GM23338 (cell line): ENCODE measurements at regions not wholly inside any gene's neighbourhood (a gene's known extent, or its start where the extent isn't known, plus 50 kb on each side); places are given as distances from the start of the nearest gene placed in this dataset.

Source experiments
- ATAC-seq: fragments of 200-7000 bp; cut with Tn5 transposase; 3 replicates; pipeline ENCODE4 v1.9.1; 2020
- DNase-seq: peaks from one replicate; pipeline ENCODE4 v3.0.0-alpha.2; 2015; ENCODE audit warnings: low spot score
- H2AFZ ChIP-seq: fragments of 200-600 bp; sonication (generic); 2 replicates; pipeline ENCODE4 v1.8.0; 2016; ENCODE audit warnings: antibody characterized with exemption, mild to moderate bottlenecking, moderate library complexity
- H3F3A ChIP-seq: fragments of 200-600 bp; sonication (generic); replicated peaks from 2 replicates; pipeline ENCODE4 v1.8.0; 2017; ENCODE audit warnings: antibody characterized with exemption, mixed run types, low read depth
- H3K27ac ChIP-seq: fragments of 200-600 bp; sonication (generic); 2 replicates; pipeline ENCODE4 v1.6.1; 2016; ENCODE audit warnings: low read depth
- H3K27me3 ChIP-seq: fragments of 200-600 bp; sonication (generic); 2 replicates; pipeline ENCODE4 v1.8.0; 2016; ENCODE audit warnings: mild to moderate bottlenecking, mixed run types, moderate library complexity; ENCODE audit not compliant: insufficient read depth
- H3K36me3 ChIP-seq: fragments of 200-600 bp; sonication (generic); 2 replicates; pipeline ENCODE4 v1.8.0; 2016; ENCODE audit warnings: mild to moderate bottlenecking; ENCODE audit not compliant: insufficient read depth
- H3K4me1 ChIP-seq: fragments of 200-600 bp; sonication (generic); 2 replicates; pipeline ENCODE4 v1.8.0; 2016; ENCODE audit warnings: mild to moderate bottlenecking, moderate library complexity; ENCODE audit not compliant: insufficient read depth
- H3K4me2 ChIP-seq: fragments of 200-600 bp; sonication (generic); 2 replicates; pipeline ENCODE4 v1.7.1; 2017; ENCODE audit warnings: mixed run types
- H3K4me3 ChIP-seq: fragments of 200-600 bp; sonication (generic); 2 replicates; pipeline ENCODE4 v1.6.1; 2016; ENCODE audit warnings: mixed run types
- H3K79me2 ChIP-seq: fragments of 200-600 bp; sonication (generic); replicated peaks from 2 replicates; pipeline ENCODE4 v1.8.0; 2017; ENCODE audit warnings: mild to moderate bottlenecking; ENCODE audit not compliant: insufficient read depth
- H3K9me2 ChIP-seq: fragments of 200-600 bp; sonication (generic); 2 replicates; pipeline ENCODE4 v1.8.0; 2017; ENCODE audit not compliant: insufficient read depth
- H4K20me1 ChIP-seq: fragments of 200-600 bp; sonication (generic); replicated peaks from 2 replicates; pipeline ENCODE4 v1.8.0; 2017; ENCODE audit warnings: mild to moderate bottlenecking; ENCODE audit not compliant: insufficient read depth
- H3K27ac Mint-ChIP-seq: 2 replicates; pipeline ENCODE4 v1.8.0; 2020; ENCODE audit warnings: inconsistent platforms, mild to moderate bottlenecking, moderate library complexity, mixed read lengths
- H3K27me3 Mint-ChIP-seq: 3 replicates; pipeline ENCODE4 v1.8.0; 2022; ENCODE audit warnings: low read depth, mild to moderate bottlenecking, moderate library complexity, mixed read lengths, inconsistent platforms; ENCODE audit not compliant: insufficient read depth, poor library complexity
- H3K36me3 Mint-ChIP-seq: 3 replicates; pipeline ENCODE4 v1.8.0; 2021; ENCODE audit warnings: low read depth, mild to moderate bottlenecking, inconsistent platforms, moderate library complexity, mixed read lengths
- H3K4me1 Mint-ChIP-seq: 3 replicates; pipeline ENCODE4 v1.8.0; 2020; ENCODE audit warnings: mild to moderate bottlenecking, inconsistent platforms, mixed read lengths
- H3K4me3 Mint-ChIP-seq: 3 replicates; pipeline ENCODE4 v1.8.0; 2021; ENCODE audit warnings: moderate library complexity, mild to moderate bottlenecking, inconsistent platforms, mixed read lengths
- H3K9me3 Mint-ChIP-seq: 3 replicates; pipeline ENCODE4 v1.8.0; 2020; ENCODE audit warnings: moderate library complexity, mild to moderate bottlenecking, inconsistent platforms, mixed read lengths
- CREB1 ChIP-seq: fragments of 250-450 bp; sonication (Bioruptor Pico); IDR thresholded peaks from 2 replicates; pipeline ENCODE4 v1.5.0; 2020; ENCODE audit warnings: low read depth, mild to moderate bottlenecking, moderate library complexity
- CTCF ChIP-seq, 2 experiments: fragments of 200-600 bp in 1 of 2; sonication (generic) in 1 of 2; conservative IDR thresholded peaks; 2 replicates each; pipeline versions ENCODE4 v1.5.1 to v1.6.1; 2016 to 2017; ENCODE audit warnings: antibody characterized with exemption in 2 of 2, low read depth in 2 of 2, mild to moderate bottlenecking in 2 of 2, moderate library complexity in 1 of 2
- EZH2 ChIP-seq: fragments of 200-600 bp; sonication (generic); IDR thresholded peaks from one replicate; pipeline ENCODE4 v1.8.0; 2017; ENCODE audit warnings: antibody characterized with exemption, mild to moderate bottlenecking, low read depth; ENCODE audit not compliant: unreplicated experiment
- EZH2phosphoT487 ChIP-seq: fragments of 200-600 bp; sonication (generic); IDR thresholded peaks from one replicate; pipeline ENCODE4 v1.8.1; 2018; ENCODE audit warnings: antibody characterized with exemption; ENCODE audit not compliant: unreplicated experiment
- JUNB ChIP-seq: IDR thresholded peaks from one replicate; pipeline ENCODE4 v1.6.1; 2016; ENCODE audit warnings: antibody characterized with exemption; ENCODE audit not compliant: unreplicated experiment
- NANOG ChIP-seq: IDR thresholded peaks from 2 replicates; pipeline ENCODE4 v1.6.1; 2016; ENCODE audit warnings: antibody characterized with exemption, borderline replicate concordance
- POLR2AphosphoS5 ChIP-seq: IDR thresholded peaks from 2 replicates; pipeline ENCODE4 v1.6.1; 2016; ENCODE audit warnings: antibody characterized with exemption, low read depth
- STAT1 ChIP-seq: IDR thresholded peaks from one replicate; pipeline ENCODE4 v1.6.1; 2016; ENCODE audit warnings: antibody characterized with exemption; ENCODE audit not compliant: unreplicated experiment
- ZNF114 ChIP-seq: fragments of 250-450 bp; sonication (Bioruptor Pico); IDR thresholded peaks from 2 replicates; pipeline ENCODE4 v1.5.0; 2020; ENCODE audit warnings: mild to moderate bottlenecking, moderate library complexity
- ZNF331 ChIP-seq: fragments of 250-450 bp; sonication (Bioruptor Pico); IDR thresholded peaks from 2 replicates; pipeline ENCODE4 v1.5.0; 2020; ENCODE audit warnings: low read depth, mild to moderate bottlenecking, moderate library complexity
- TF ChIP-seq, protein P1 (sequence below): fragments of 250-450 bp; sonication (Bioruptor Pico); IDR thresholded peaks from 2 replicates; pipeline ENCODE4 v1.5.0; 2020; ENCODE audit warnings: mild to moderate bottlenecking, moderate library complexity
- TF ChIP-seq, protein P2 (sequence below): IDR thresholded peaks from one replicate; pipeline ENCODE4 v1.6.1; 2018; ENCODE audit warnings: antibody characterized with exemption; ENCODE audit not compliant: unreplicated experiment
- TF ChIP-seq, protein P3 (sequence below): IDR thresholded peaks from 2 replicates; pipeline ENCODE4 v1.6.1; 2016; ENCODE audit warnings: antibody characterized with exemption

- H3K4me1 ChIP-seq = no peaks in the 10 kb centered on the region
- Mint-ChIP-seq H3K27me3 (no peaks in the 10 kb centered on the region), H3K4me1 (no peaks in the 10 kb centered on the region)
Observed at GRCh38 chr1:14217384-14217783, 381.1 kb upstream of the KAZN start.

More at GRCh38 chr1:14217384-14217783, 381.1 kb upstream of the KAZN start:
- no peak overlapping the region for H3K4me2 ChIP-seq
- no peaks in the 10 kb centered on the region for H3K79me2 ChIP-seq
- Mint-ChIP-seq H3K36me3 (peaks cover 11% of the 10 kb centered on the region), H3K27ac (no peak overlapping the region), H3K9me3 (peaks cover 20% of the 10 kb centered on the region), H3K4me3 (no peak overlapping the region)
- no peak overlapping the region for H3K27ac ChIP-seq
- H3K4me3 ChIP-seq = no peak overlapping the region
- no peak overlapping the region for H2AFZ ChIP-seq
- TF ChIP-seq CREB1 (CRISPR knock-in tag) (no peak), EZH2 (no peak), ZNF114 (CRISPR knock-in tag) (no peak), ZNF331 (CRISPR knock-in tag) (no peak), CTCF (conservative IDR thresholded peaks at IDR 0.05; ENCODE audit: low read depth in 2 of 2) (no peak), NANOG (no peak), STAT1 (no peak), EZH2phosphoT487 (no peak), POLR2AphosphoS5 (no peak), JUNB (no peak)
- TF ChIP-seq, protein P1, sequence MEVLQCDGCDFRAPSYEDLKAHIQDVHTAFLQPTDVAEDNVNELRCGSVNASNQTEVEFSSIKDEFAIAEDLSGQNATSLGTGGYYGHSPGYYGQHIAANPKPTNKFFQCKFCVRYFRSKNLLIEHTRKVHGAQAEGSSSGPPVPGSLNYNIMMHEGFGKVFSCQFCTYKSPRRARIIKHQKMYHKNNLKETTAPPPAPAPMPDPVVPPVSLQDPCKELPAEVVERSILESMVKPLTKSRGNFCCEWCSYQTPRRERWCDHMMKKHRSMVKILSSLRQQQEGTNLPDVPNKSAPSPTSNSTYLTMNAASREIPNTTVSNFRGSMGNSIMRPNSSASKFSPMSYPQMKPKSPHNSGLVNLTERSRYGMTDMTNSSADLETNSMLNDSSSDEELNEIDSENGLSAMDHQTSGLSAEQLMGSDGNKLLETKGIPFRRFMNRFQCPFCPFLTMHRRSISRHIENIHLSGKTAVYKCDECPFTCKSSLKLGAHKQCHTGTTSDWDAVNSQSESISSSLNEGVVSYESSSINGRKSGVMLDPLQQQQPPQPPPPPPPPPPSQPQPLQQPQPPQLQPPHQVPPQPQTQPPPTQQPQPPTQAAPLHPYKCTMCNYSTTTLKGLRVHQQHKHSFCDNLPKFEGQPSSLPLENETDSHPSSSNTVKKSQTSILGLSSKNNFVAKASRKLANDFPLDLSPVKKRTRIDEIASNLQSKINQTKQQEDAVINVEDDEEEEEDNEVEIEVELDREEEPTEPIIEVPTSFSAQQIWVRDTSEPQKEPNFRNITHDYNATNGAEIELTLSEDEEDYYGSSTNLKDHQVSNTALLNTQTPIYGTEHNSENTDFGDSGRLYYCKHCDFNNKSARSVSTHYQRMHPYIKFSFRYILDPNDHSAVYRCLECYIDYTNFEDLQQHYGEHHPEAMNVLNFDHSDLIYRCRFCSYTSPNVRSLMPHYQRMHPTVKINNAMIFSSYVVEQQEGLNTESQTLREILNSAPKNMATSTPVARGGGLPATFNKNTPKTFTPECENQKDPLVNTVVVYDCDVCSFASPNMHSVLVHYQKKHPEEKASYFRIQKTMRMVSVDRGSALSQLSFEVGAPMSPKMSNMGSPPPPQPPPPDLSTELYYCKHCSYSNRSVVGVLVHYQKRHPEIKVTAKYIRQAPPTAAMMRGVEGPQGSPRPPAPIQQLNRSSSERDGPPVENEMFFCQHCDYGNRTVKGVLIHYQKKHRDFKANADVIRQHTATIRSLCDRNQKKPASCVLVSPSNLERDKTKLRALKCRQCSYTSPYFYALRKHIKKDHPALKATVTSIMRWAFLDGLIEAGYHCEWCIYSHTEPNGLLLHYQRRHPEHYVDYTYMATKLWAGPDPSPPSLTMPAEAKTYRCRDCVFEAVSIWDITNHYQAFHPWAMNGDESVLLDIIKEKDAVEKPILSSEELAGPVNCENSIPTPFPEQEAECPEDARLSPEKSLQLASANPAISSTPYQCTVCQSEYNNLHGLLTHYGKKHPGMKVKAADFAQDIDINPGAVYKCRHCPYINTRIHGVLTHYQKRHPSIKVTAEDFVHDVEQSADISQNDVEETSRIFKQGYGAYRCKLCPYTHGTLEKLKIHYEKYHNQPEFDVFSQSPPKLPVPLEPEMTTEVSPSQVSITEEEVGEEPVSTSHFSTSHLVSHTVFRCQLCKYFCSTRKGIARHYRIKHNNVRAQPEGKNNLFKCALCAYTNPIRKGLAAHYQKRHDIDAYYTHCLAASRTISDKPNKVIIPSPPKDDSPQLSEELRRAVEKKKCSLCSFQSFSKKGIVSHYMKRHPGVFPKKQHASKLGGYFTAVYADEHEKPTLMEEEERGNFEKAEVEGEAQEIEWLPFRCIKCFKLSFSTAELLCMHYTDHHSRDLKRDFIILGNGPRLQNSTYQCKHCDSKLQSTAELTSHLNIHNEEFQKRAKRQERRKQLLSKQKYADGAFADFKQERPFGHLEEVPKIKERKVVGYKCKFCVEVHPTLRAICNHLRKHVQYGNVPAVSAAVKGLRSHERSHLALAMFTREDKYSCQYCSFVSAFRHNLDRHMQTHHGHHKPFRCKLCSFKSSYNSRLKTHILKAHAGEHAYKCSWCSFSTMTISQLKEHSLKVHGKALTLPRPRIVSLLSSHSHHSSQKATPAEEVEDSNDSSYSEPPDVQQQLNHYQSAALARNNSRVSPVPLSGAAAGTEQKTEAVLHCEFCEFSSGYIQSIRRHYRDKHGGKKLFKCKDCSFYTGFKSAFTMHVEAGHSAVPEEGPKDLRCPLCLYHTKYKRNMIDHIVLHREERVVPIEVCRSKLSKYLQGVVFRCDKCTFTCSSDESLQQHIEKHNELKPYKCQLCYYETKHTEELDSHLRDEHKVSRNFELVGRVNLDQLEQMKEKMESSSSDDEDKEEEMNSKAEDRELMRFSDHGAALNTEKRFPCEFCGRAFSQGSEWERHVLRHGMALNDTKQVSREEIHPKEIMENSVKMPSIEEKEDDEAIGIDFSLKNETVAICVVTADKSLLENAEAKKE = no peak
- TF ChIP-seq, protein P2, sequence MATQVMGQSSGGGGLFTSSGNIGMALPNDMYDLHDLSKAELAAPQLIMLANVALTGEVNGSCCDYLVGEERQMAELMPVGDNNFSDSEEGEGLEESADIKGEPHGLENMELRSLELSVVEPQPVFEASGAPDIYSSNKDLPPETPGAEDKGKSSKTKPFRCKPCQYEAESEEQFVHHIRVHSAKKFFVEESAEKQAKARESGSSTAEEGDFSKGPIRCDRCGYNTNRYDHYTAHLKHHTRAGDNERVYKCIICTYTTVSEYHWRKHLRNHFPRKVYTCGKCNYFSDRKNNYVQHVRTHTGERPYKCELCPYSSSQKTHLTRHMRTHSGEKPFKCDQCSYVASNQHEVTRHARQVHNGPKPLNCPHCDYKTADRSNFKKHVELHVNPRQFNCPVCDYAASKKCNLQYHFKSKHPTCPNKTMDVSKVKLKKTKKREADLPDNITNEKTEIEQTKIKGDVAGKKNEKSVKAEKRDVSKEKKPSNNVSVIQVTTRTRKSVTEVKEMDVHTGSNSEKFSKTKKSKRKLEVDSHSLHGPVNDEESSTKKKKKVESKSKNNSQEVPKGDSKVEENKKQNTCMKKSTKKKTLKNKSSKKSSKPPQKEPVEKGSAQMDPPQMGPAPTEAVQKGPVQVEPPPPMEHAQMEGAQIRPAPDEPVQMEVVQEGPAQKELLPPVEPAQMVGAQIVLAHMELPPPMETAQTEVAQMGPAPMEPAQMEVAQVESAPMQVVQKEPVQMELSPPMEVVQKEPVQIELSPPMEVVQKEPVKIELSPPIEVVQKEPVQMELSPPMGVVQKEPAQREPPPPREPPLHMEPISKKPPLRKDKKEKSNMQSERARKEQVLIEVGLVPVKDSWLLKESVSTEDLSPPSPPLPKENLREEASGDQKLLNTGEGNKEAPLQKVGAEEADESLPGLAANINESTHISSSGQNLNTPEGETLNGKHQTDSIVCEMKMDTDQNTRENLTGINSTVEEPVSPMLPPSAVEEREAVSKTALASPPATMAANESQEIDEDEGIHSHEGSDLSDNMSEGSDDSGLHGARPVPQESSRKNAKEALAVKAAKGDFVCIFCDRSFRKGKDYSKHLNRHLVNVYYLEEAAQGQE = no peak
- TF ChIP-seq, protein P3, sequence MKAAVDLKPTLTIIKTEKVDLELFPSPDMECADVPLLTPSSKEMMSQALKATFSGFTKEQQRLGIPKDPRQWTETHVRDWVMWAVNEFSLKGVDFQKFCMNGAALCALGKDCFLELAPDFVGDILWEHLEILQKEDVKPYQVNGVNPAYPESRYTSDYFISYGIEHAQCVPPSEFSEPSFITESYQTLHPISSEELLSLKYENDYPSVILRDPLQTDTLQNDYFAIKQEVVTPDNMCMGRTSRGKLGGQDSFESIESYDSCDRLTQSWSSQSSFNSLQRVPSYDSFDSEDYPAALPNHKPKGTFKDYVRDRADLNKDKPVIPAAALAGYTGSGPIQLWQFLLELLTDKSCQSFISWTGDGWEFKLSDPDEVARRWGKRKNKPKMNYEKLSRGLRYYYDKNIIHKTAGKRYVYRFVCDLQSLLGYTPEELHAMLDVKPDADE = no peak
- peaks cover 7% of the 10 kb centered on the region; the same call in 1 of the 2 replicates for H3K9me2 ChIP-seq
- DNase-seq (peak; percentile 30), ATAC-seq (no peak)
- no peaks in the 10 kb centered on the region for H3F3A ChIP-seq
- no peaks in the 10 kb centered on the region for H3K27me3 ChIP-seq
- H4K20me1 ChIP-seq = no peaks in the 10 kb centered on the region
- H3K36me3 ChIP-seq = peaks cover 2% of the 10 kb centered on the region; the same call in 1 of the 2 replicates
